Panc1 (cell line): ENCODE measurements at regions not wholly inside any gene's neighbourhood (a gene's known extent, or its start where the extent isn't known, plus 50 kb on each side); places are given as distances from the start of the nearest gene placed in this dataset.

Experiments
- ATAC-seq: fragments of 200-7000 bp; cut with Tn5 transposase; 2 replicates; pipeline ENCODE4 v1.9.1; 2020; ENCODE audit warnings: mild to moderate bottlenecking, moderate library complexity
- BruUV-seq: library from RNA; stranded (reverse); fragments of 400-500 nt; replicated peaks from 2 replicates; lab custom pipeline; 2021; lab: Mats Ljungman, UMichigan
- CTCF ChIA-PET: fragments of 300-600 bp; sonication (Branson Sonifier 250); formaldehyde crosslinking; loops from one replicate; lab custom pipeline; 2022; ENCODE audit warnings: antibody characterized with exemption; lab: Charles Lee
- POLR2A ChIA-PET: fragments of 300-600 bp; sonication (Branson Sonifier 250); formaldehyde crosslinking; loops from one replicate; lab custom pipeline; 2022; ENCODE audit warnings: antibody characterized with exemption; lab: Charles Lee
- DNase-seq: peaks from one replicate; pipeline ENCODE4 v3.0.0-alpha.2; 2010; ENCODE audit warnings: low read depth, low spot score
- H3K27ac ChIP-seq: 2 replicates; pipeline ENCODE4 v1.5.1; 2011; ENCODE audit warnings: mild to moderate bottlenecking, low read length, inconsistent platforms
- H3K27me3 ChIP-seq: fragments of 200-500 bp; sonication (Bioruptor generic); 2 replicates; pipeline ENCODE4 v1.6.0; 2014; ENCODE audit warnings: low read length, inconsistent platforms; ENCODE audit not compliant: control insufficient read depth, insufficient read depth
- H3K36me3 ChIP-seq: fragments of 200-500 bp; sonication (Bioruptor generic); 2 replicates; pipeline ENCODE4 v1.5.1; 2014; ENCODE audit warnings: inconsistent platforms, mild to moderate bottlenecking, low read length, moderate library complexity; ENCODE audit not compliant: control insufficient read depth, insufficient read depth
- H3K4me1 ChIP-seq: 2 replicates; pipeline ENCODE4 v1.5.1; 2011; ENCODE audit warnings: inconsistent platforms, mild to moderate bottlenecking, low read length, moderate library complexity; ENCODE audit not compliant: control insufficient read depth, insufficient read depth
- H3K4me3 ChIP-seq, 2 experiments: 2 replicates each; pipeline ENCODE4 v1.5.1; 2011 to 2012; ENCODE audit warnings: low read depth in 2 of 2, low read length in 2 of 2, mild to moderate bottlenecking in 2 of 2, inconsistent platforms in 1 of 2, moderate library complexity in 1 of 2
- H3K9me3 ChIP-seq: fragments of 200-500 bp; sonication (Bioruptor generic); 2 replicates; pipeline ENCODE4 v1.5.1; 2014; ENCODE audit warnings: low read depth, mild to moderate bottlenecking, inconsistent platforms, low read length, moderate library complexity; ENCODE audit not compliant: control insufficient read depth, insufficient read depth
- CTCF ChIP-seq: fragments of 450-650 bp; IDR thresholded peaks from 2 replicates; pipeline ENCODE4 v1.5.1; 2017; ENCODE audit warnings: mild to moderate bottlenecking
- POLR2AphosphoS5 ChIP-seq: IDR thresholded peaks from 2 replicates; pipeline ENCODE4 v1.6.1; 2012; ENCODE audit warnings: mild to moderate bottlenecking, low read depth, low read length, moderate library complexity
- REST ChIP-seq, 2 experiments: IDR thresholded peaks; 2 replicates each; pipeline ENCODE4 v1.6.1; 2011 to 2012; ENCODE audit warnings: low read depth in 2 of 2, control low read depth in 1 of 2, low read length in 1 of 2, mild to moderate bottlenecking in 1 of 2, moderate library complexity in 1 of 2; ENCODE audit not compliant: insufficient read depth in 1 of 2
- SIN3A ChIP-seq: IDR thresholded peaks from 2 replicates; pipeline ENCODE4 v1.6.1; 2012; ENCODE audit warnings: low read depth, mild to moderate bottlenecking, low read length, moderate library complexity, borderline replicate concordance; ENCODE audit not compliant: insufficient read depth
- TCF7L2 ChIP-seq: IDR thresholded peaks from 2 replicates; pipeline ENCODE4 v1.6.1; 2011; ENCODE audit warnings: mild to moderate bottlenecking, low read depth, low read length, inconsistent platforms
- in situ Hi-C: cut with HindIII; loops from 2 replicates; pipeline ENCODE4 v1.10.0; 2016; ENCODE audit warnings: low sequenced_read_pairs, low pct_unique_long_range_greater_than_20kb
- intact Hi-C: fragments of 100-400 bp; cut with micrococcal nuclease; formaldehyde crosslinking; loops from one replicate; pipeline ENCODE4 v1.10.0; 2022; ENCODE audit not compliant: unreplicated experiment

- in situ Hi-C loops (no loop called here), intact Hi-C loops (no loop called here)
- ATAC-seq (no peak), DNase-seq (no peak)
- Histone ChIP-seq H3K27ac (no peak overlapping the region), H3K4me1 (no peaks in the 10 kb centered on the region), H3K9me3 (no peaks in the 10 kb centered on the region), H3K4me3 (no peak overlapping the region), H3K27me3 (no peaks in the 10 kb centered on the region), H3K36me3 (no peaks in the 10 kb centered on the region)
- ChIA-PET POLR2A (no interaction called here), CTCF (no interaction called here)
- BruUV-seq = no TSS peak
- no peak for TF ChIP-seq TCF7L2
- TF ChIP-seq POLR2AphosphoS5 = no peak
These were observed 1276.3 kb upstream of the AUTS2 start for GRCh38 chr7:68321776-68322496.

- no peaks in the 10 kb centered on the region for H3K4me1 ChIP-seq
- DNase-seq (no peak), ATAC-seq (no peak)
- ChIA-PET POLR2A (no interaction called here), CTCF (no interaction called here)
- H3K36me3 ChIP-seq = no peaks in the 10 kb centered on the region
- no peak for TF ChIP-seq POLR2AphosphoS5
- no peak for TF ChIP-seq REST (IDR thresholded peaks at IDR 0.05; ENCODE audit: insufficient read depth in 1 of 2, low read depth in 2 of 2, low read length in 1 of 2)
- no peak for TF ChIP-seq TCF7L2
- no peak for TF ChIP-seq CTCF
- TF ChIP-seq SIN3A = no peak
- in situ Hi-C loops (no loop called here), intact Hi-C loops (no loop called here)
- H3K27me3 ChIP-seq = no peaks in the 10 kb centered on the region
- no peaks in the 10 kb centered on the region for H3K9me3 ChIP-seq
- no TSS peak for BruUV-seq
- H3K4me3 ChIP-seq = no peak overlapping the region
- no peak overlapping the region for H3K27ac ChIP-seq
These were observed 1273.7 kb upstream of the AUTS2 start for GRCh38 chr7:68324621-68325020.

- no peak for TF ChIP-seq CTCF
- TF ChIP-seq TCF7L2 = no peak
- no peak for TF ChIP-seq POLR2AphosphoS5
- TF ChIP-seq SIN3A = no peak
- no peak for TF ChIP-seq REST (IDR thresholded peaks at IDR 0.05; ENCODE audit: insufficient read depth in 1 of 2, low read depth in 2 of 2, low read length in 1 of 2)
- in situ Hi-C loops = no loop called here
- no peaks in the 10 kb centered on the region for H3K27me3 ChIP-seq
- no TSS peak for BruUV-seq
- H3K36me3 ChIP-seq = no peaks in the 10 kb centered on the region
- no peaks in the 10 kb centered on the region for H3K4me1 ChIP-seq
- no peaks in the 10 kb centered on the region; the same call in 1 of the 2 replicates for H3K9me3 ChIP-seq
- POLR2A ChIA-PET = no interaction called here
- no peak overlapping the region for H3K4me3 ChIP-seq
- CTCF ChIA-PET = interaction anchor here (0.7 kb wide), 1 partner anchor 1180 kb away, joined by 5 read pairs; no protein-coding TSS in a partner anchor
- intact Hi-C loops = no loop called here
- no peak overlapping the region for H3K27ac ChIP-seq
- no peak for ATAC-seq
- DNase-seq = no peak
These were observed 1264.1 kb upstream of the AUTS2 start for GRCh38 chr7:68334216-68334615.
